Smooth muscle cell (in vitro differentiated cells): ENCODE measurements at regions not wholly inside any gene's neighbourhood (a gene's known extent, or its start where the extent isn't known, plus 50 kb on each side); places are given as distances from the start of the nearest gene placed in this dataset.
A peak's percentile ranks its signal among the peaks of the same experiment; 100 is the strongest.

Experiments used
- DNase-seq: peaks from one replicate; lab custom pipeline; 2025; ENCODE audit not compliant: unreplicated experiment; lab: John Stamatoyannopoulos, UW
- H2AFZ ChIP-seq: fragments of 200-600 bp; sonication (generic); 2 replicates; pipeline ENCODE4 v1.6.0; 2016; ENCODE audit warnings: antibody characterized with exemption, low read depth, mild to moderate bottlenecking
- H3F3A ChIP-seq: fragments of 200-600 bp; sonication (generic); 2 replicates; pipeline ENCODE4 v1.6.0; 2017; ENCODE audit warnings: antibody characterized with exemption, low read depth
- H3K27ac ChIP-seq: fragments of 200-600 bp; sonication (generic); 2 replicates; pipeline ENCODE4 v1.5.1; 2016; ENCODE audit warnings: low read depth, mild to moderate bottlenecking
- H3K27me3 ChIP-seq: fragments of 200-600 bp; sonication (generic); 2 replicates; pipeline ENCODE4 v1.6.1; 2016; ENCODE audit warnings: low read depth, mild to moderate bottlenecking
- H3K36me3 ChIP-seq: fragments of 200-600 bp; sonication (generic); 2 replicates; pipeline ENCODE4 v1.5.1; 2016; ENCODE audit warnings: low read depth
- H3K4me1 ChIP-seq: fragments of 200-600 bp; sonication (generic); 2 replicates; pipeline ENCODE4 v1.5.1; 2016; ENCODE audit warnings: low read depth
- H3K4me2 ChIP-seq: fragments of 200-600 bp; sonication (generic); 2 replicates; pipeline ENCODE4 v1.6.0; 2016; ENCODE audit warnings: mild to moderate bottlenecking
- H3K4me3 ChIP-seq: fragments of 200-600 bp; sonication (generic); 2 replicates; pipeline ENCODE4 v1.5.1; 2016; ENCODE audit warnings: mild to moderate bottlenecking
- H3K79me2 ChIP-seq: fragments of 200-600 bp; sonication (generic); 2 replicates; pipeline ENCODE4 v1.6.0; 2016; ENCODE audit warnings: low read depth, mild to moderate bottlenecking
- H3K9ac ChIP-seq: fragments of 200-600 bp; sonication (generic); 2 replicates; pipeline ENCODE4 v1.6.0; 2016; ENCODE audit warnings: low read depth
- H3K9me3 ChIP-seq: fragments of 200-600 bp; sonication (generic); replicated peaks from 2 replicates; pipeline ENCODE4 v1.5.1; 2016; ENCODE audit warnings: low read depth
- H4K20me1 ChIP-seq: fragments of 200-600 bp; sonication (generic); 2 replicates; pipeline ENCODE4 v1.6.0; 2016; ENCODE audit warnings: low read depth
- CTCF ChIP-seq: fragments of 200-600 bp; sonication (generic); IDR thresholded peaks from 2 replicates; pipeline ENCODE4 v1.5.1; 2017; ENCODE audit warnings: borderline replicate concordance, mild to moderate bottlenecking, antibody characterized with exemption; ENCODE audit not compliant: insufficient read depth, poor library complexity, severe bottlenecking
- WGBS: methylation state at CpG from one replicate; pipeline ENCODE4 v1.1.7; 2016; ENCODE audit warnings: low lambda C conversion rate; 5-methylcytosine and 5-hydroxymethylcytosine counted together

- H3K79me2 ChIP-seq, result no peaks in the 10 kb centered on the region
- H3K36me3 ChIP-seq, result no peaks in the 10 kb centered on the region
- H3K4me1 ChIP-seq, result no peaks in the 10 kb centered on the region
- no peak overlapping the region for H3K27ac ChIP-seq
- no peak for DNase-seq
- 72% methylated on average over 4 of the region's 4 CpGs for WGBS
- no peak overlapping the region for H3K9ac ChIP-seq
- no peaks in the 10 kb centered on the region for H3K9me3 ChIP-seq
- no peak for TF ChIP-seq CTCF
- no peaks in the 10 kb centered on the region for H3K27me3 ChIP-seq
- no peaks in the 10 kb centered on the region for H3F3A ChIP-seq
- no peak overlapping the region for H3K4me2 ChIP-seq
- H2AFZ ChIP-seq, result no peak overlapping the region
- no peaks in the 10 kb centered on the region for H4K20me1 ChIP-seq
- H3K4me3 ChIP-seq, result no peak overlapping the region
Measured at GRCh38 chr5:26023361-26023760, 1015.0 kb downstream of the CDH9 start.

- no peak overlapping the region for H3K4me2 ChIP-seq
- no peak overlapping the region for H3K4me3 ChIP-seq
- no peaks in the 10 kb centered on the region for H3K4me1 ChIP-seq
- no peak overlapping the region for H3K27ac ChIP-seq
- DNase-seq, result no peak
- no peak overlapping the region for H2AFZ ChIP-seq
- H3K27me3 ChIP-seq, result no peaks in the 10 kb centered on the region
- 73% methylated on average over 1 of the region's 1 CpG for WGBS
- no peaks in the 10 kb centered on the region for H4K20me1 ChIP-seq
- H3F3A ChIP-seq, result no peaks in the 10 kb centered on the region
- H3K9me3 ChIP-seq, result no peaks in the 10 kb centered on the region
- no peaks in the 10 kb centered on the region for H3K36me3 ChIP-seq
- no peaks in the 10 kb centered on the region for H3K79me2 ChIP-seq
- H3K9ac ChIP-seq, result no peak overlapping the region
- no peak for TF ChIP-seq CTCF
Measured at GRCh38 chr5:26014206-26014605, 1024.2 kb downstream of the CDH9 start.

- Histone ChIP-seq H3K79me2 (no peaks in the 10 kb centered on the region), H3K4me3 (no peak overlapping the region), H3K9ac (no peak overlapping the region), H3K9me3 (no peaks in the 10 kb centered on the region), H3K4me2 (no peak overlapping the region), H3F3A (no peaks in the 10 kb centered on the region), H3K4me1 (no peaks in the 10 kb centered on the region), H3K27ac (no peak overlapping the region), H3K36me3 (no peaks in the 10 kb centered on the region), H3K27me3 (no peaks in the 10 kb centered on the region), H4K20me1 (no peaks in the 10 kb centered on the region), H2AFZ (no peak overlapping the region)
- 97% methylated on average over 1 of the region's 1 CpG for whole genome bisulfite sequencing
- DNase-seq, result no peak
- TF ChIP-seq CTCF, result no peak
Measured at GRCh38 chr5:26012078-26012477, 1026.3 kb downstream of the CDH9 start.

- WGBS, result 13% methylated on average over 6 of the region's 6 CpGs
- peak; percentile 44 for TF ChIP-seq CTCF
- no peaks in the 10 kb centered on the region for H3K27me3 ChIP-seq
Measured at GRCh38 chr5:26009742-26010141, 1028.6 kb downstream of the CDH9 start.

More at GRCh38 chr5:26009742-26010141, 1028.6 kb downstream of the CDH9 start:
- Histone ChIP-seq H3F3A (no peaks in the 10 kb centered on the region), H2AFZ (peak overlapping the region; percentile 90), H3K9me3 (no peaks in the 10 kb centered on the region), H4K20me1 (no peaks in the 10 kb centered on the region), H3K9ac (no peak overlapping the region), H3K79me2 (no peaks in the 10 kb centered on the region), H3K4me3 (no peak overlapping the region), H3K36me3 (no peaks in the 10 kb centered on the region), H3K4me2 (peak overlapping the region; percentile 78), H3K27ac (no peak overlapping the region), H3K4me1 (no peaks in the 10 kb centered on the region)
- DNase-seq, result no peak
